OCI-LY3 (cell line): ENCODE measurements at regions not wholly inside any gene's neighbourhood (a gene's known extent, or its start where the extent isn't known, plus 50 kb on each side); places are given as distances from the start of the nearest gene placed in this dataset.

Source experiments
- H2AFZ ChIP-seq: fragments of 200-600, 300-600 bp; shearing (Covaris generic); 2 replicates; pipeline ENCODE4 v1.6.0; 2014; ENCODE audit warnings: antibody characterized with exemption, low read depth, low read length
- H3K27ac ChIP-seq: fragments of 200-600, 300-600 bp; sonication (generic); 2 replicates; pipeline ENCODE4 v1.5.1; 2014; ENCODE audit warnings: mild to moderate bottlenecking, low read length, moderate library complexity, mixed read lengths
- H3K27me3 ChIP-seq: fragments of 200-600, 300-600 bp; sonication (generic); 2 replicates; pipeline ENCODE4 v1.6.1; 2014; ENCODE audit warnings: low read depth, low read length, mixed read lengths
- H3K36me3 ChIP-seq: fragments of 200-600, 300-600 bp; sonication (generic); replicated peaks from 2 replicates; pipeline ENCODE3; 2014; ENCODE audit warnings: low read depth, low read length, mixed read lengths
- H3K4me1 ChIP-seq: fragments of 300-600, 200-600 bp; sonication (generic); 2 replicates; pipeline ENCODE4 v1.6.1; 2014; ENCODE audit warnings: low read length, mixed read lengths
- H3K4me2 ChIP-seq: fragments of 200-600, 300-600 bp; sonication (generic); 2 replicates; pipeline ENCODE4 v1.6.1; 2014; ENCODE audit warnings: low read length, mixed read lengths
- H3K4me3 ChIP-seq: fragments of 300-600, 200-600 bp; sonication (generic); 2 replicates; pipeline ENCODE4 v1.5.1; 2014; ENCODE audit warnings: antibody characterized with exemption, mild to moderate bottlenecking, low read length, moderate library complexity
- H3K79me2 ChIP-seq: fragments of 300-600, 200-600 bp; shearing (Covaris generic); 2 replicates; pipeline ENCODE4 v1.6.1; 2014; ENCODE audit warnings: mild to moderate bottlenecking, low read length, mixed read lengths
- H3K9ac ChIP-seq: fragments of 300-600, 200-600 bp; shearing (Covaris generic); 2 replicates; pipeline ENCODE4 v1.6.0; 2014; ENCODE audit warnings: mild to moderate bottlenecking, low read length, moderate library complexity
- H3K9me3 ChIP-seq: fragments of 200-600, 300-600 bp; shearing (Covaris generic); 2 replicates; pipeline ENCODE4 v1.6.1; 2014; ENCODE audit warnings: low read length, mixed read lengths; ENCODE audit not compliant: insufficient read depth
- H4K20me1 ChIP-seq: fragments of 200-600, 300-600 bp; sonication (generic); 2 replicates; pipeline ENCODE4 v1.6.1; 2016; ENCODE audit warnings: low read length, mixed read lengths; ENCODE audit not compliant: insufficient read depth
- CTCF ChIP-seq: fragments of 200-600, 300-600 bp; sonication (generic); IDR thresholded peaks from 2 replicates; pipeline ENCODE4 v1.5.1; 2014; ENCODE audit warnings: antibody characterized with exemption, low read length, low read depth
- EZH2phosphoT487 ChIP-seq: fragments of 200-600 bp; shearing (Covaris generic); IDR thresholded peaks from 2 replicates; pipeline ENCODE4 v1.6.1; 2018; ENCODE audit warnings: antibody characterized with exemption, mixed run types, low read depth

- Histone ChIP-seq H3K36me3 (no peaks in the 10 kb centered on the region), H3K27me3 (0 out of 2 replicates have a peak, but pooled peaks cover 5% of the 10 kb centered on the region), H3K9me3 (no peaks in the 10 kb centered on the region), H4K20me1 (no peaks in the 10 kb centered on the region), H3K27ac (no peak overlapping the region), H3K4me3 (no peak overlapping the region), H3K4me1 (no peaks in the 10 kb centered on the region), H2AFZ (no peak overlapping the region), H3K4me2 (no peak overlapping the region), H3K79me2 (no peaks in the 10 kb centered on the region), H3K9ac (no peak overlapping the region)
- TF ChIP-seq EZH2phosphoT487 (no peak), CTCF (no peak)
These were observed 184.6 kb downstream of the SNX10 start for GRCh38 chr7:26476271-26476670.

- Histone ChIP-seq H3K4me1 (no peaks in the 10 kb centered on the region), H2AFZ (no peak overlapping the region), H3K36me3 (no peaks in the 10 kb centered on the region), H3K27ac (no peak overlapping the region), H3K4me3 (no peak overlapping the region), H3K9me3 (no peaks in the 10 kb centered on the region), H3K27me3 (0 out of 2 replicates have a peak, but pooled peaks cover 5% of the 10 kb centered on the region), H3K79me2 (no peaks in the 10 kb centered on the region), H3K9ac (no peak overlapping the region), H3K4me2 (no peak overlapping the region), H4K20me1 (no peaks in the 10 kb centered on the region)
- TF ChIP-seq EZH2phosphoT487 (no peak), CTCF (no peak)
These were observed 185.8 kb downstream of the SNX10 start for GRCh38 chr7:26477381-26477990.

GRCh38 chr7:26478550-26478949 is 186.9 kb downstream of the SNX10 start:
- no peaks in the 10 kb centered on the region for H3K36me3 ChIP-seq
- H4K20me1 ChIP-seq = no peaks in the 10 kb centered on the region
- TF ChIP-seq EZH2phosphoT487 (no peak), CTCF (no peak)
- H3K4me2 ChIP-seq = no peak overlapping the region
- no peaks in the 10 kb centered on the region for H3K9me3 ChIP-seq
- H3K27me3 ChIP-seq = 0 out of 2 replicates have a peak, but pooled peaks cover 5% of the 10 kb centered on the region
- H3K4me3 ChIP-seq = no peak overlapping the region
- no peak overlapping the region for H2AFZ ChIP-seq
- H3K9ac ChIP-seq = no peak overlapping the region
- H3K27ac ChIP-seq = no peak overlapping the region
- H3K4me1 ChIP-seq = no peaks in the 10 kb centered on the region
- H3K79me2 ChIP-seq = no peaks in the 10 kb centered on the region

GRCh38 chr7:26479581-26479980 is 187.9 kb downstream of the SNX10 start:
- Histone ChIP-seq H3K27ac (no peak overlapping the region), H3K9ac (no peak overlapping the region), H3K4me1 (no peaks in the 10 kb centered on the region), H3K27me3 (0 out of 2 replicates have a peak, but pooled peaks cover 5% of the 10 kb centered on the region), H3K4me2 (no peak overlapping the region), H3K36me3 (no peaks in the 10 kb centered on the region), H2AFZ (no peak overlapping the region), H4K20me1 (no peaks in the 10 kb centered on the region), H3K79me2 (no peaks in the 10 kb centered on the region), H3K4me3 (no peak overlapping the region), H3K9me3 (no peaks in the 10 kb centered on the region)
- TF ChIP-seq CTCF (no peak), EZH2phosphoT487 (no peak)
